Superior temporal gyrus (tissue), 1 donor: ENCODE measurements at regions not wholly inside any gene's neighbourhood (a gene's known extent, or its start where the extent isn't known, plus 50 kb on each side); places are given as distances from the start of the nearest gene placed in this dataset.
"Not testable (repeated sequence)": the region's sequence is repeated elsewhere in the genome, so short reads cannot be mapped to it uniquely, and the experiment has no call there.

Experiments
- DNase-seq: peaks from one replicate; pipeline ENCODE4 v3.0.0-alpha.2; 2016; ENCODE audit errors: extremely low spot score

DNA sequence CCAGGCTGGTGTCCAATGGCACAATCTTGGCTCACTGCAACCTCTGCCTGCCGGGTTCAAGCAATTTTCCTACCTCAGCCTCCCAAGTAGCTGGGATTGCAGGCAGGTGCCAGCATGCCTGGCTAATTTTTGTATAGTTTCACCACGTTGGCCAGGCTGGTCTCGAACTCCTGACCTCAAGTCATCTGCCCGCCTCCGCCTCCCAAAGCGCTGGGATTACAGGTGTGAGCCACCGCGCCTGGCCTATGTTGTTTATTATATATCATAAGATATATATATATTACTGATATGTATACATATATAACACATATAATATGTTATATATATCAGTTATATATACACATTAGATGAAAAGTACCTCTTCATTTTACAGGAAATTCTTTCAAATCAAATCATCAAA, 914.7 kb downstream of the FOXD4L5 start:
- not testable (repeated sequence) for DNase-seq

DNA sequence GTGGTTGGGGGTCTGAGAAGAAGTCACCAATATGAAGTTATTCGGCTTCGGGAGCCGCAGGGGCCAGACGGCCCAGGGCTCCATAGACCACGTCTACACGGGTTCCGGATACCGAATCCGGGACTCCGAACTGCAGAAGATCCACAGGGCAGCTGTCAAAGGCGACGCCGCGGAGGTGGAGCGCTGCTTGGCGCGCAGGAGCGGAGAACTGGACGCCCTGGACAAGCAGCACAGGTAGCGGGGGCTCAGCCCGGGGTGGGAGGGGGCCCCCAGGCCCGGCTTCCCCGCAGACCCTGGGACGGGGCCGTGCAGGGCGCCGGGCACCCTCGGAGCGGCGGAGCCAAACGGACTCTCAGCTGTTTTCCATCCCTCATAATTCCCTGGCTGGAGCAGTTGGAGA, 915.4 kb downstream of the FOXD4L5 start:
- not testable (repeated sequence) for DNase-seq

DNA sequence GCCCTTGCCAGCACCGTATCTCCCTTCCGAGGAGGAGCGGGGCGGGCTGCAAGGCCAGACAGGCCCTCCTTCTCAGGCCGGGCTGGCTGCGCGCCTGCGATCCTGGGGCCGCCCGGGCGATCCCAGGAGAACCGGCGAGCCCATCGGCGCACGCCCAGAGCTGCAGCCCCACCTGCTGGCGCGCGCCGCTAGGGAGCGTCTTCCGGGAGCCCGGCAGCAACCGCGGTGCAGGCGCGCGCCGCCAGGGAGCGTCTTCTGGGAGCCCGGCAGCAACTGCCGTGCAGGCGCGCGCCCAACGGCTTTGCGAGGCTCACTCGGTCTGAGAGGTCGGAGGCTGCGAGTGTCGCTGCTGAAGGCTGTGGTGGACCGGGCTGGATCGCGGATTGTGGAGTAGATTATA, 915.9 kb downstream of the FOXD4L5 start:
- DNase-seq = not testable (repeated sequence)

DNA sequence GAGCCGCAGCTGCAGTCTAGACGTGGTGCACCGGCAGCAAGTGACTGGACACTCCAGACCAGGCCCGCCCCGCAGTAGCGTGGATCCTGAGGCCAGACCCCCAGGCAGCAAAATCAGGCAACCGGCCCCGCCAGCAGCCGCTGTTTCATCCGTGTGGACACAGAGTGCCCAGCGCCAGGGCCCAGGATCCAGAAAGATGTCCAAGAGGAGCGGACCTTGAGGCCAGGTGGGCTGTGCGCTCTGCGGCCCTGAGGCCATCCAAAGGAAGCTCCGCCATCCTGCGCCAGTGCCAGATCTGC, 916.4 kb downstream of the FOXD4L5 start:
- DNase-seq = not testable (repeated sequence)

DNA sequence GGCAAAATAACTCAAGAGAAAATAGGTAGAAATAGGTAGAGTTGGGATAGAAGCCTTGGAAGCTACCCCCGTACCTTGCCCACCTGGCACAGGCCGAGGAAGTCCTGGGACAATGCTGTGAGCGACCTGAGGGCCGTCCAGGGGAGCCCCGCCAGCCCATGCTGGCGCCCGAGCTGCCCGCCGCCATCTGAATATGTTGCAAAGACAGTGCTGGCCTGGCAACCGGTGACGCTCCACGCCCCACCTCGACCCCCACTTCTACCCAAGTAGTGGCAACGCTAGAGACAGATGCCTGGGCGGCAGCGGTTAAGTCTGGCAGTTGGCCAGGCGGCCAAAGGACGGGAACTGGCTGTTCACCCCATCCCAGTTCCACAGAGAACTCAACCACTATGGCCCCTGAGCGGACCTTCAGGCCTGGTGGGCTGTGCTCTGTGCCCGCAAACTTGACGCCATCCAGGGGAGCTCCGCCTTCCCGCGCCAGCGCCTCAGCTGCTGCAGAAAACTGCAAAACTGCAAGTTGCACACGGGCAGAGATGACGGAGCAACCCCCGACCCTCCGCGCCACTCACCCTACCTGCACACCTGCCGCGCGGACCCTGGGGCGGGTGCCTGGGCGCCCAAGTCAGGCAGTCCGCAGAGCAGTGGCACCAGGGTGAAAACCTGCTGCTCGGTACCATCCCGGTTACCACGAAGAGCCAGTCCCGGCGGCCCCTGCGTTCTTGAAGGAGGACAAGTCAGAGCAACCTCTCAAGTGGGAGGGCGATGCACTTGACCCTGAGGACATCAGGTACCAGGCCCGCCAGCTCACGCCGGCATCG, 917.0 kb downstream of the FOXD4L5 start:
- peak; percentile 0 for DNase-seq
